ENCODE measurements at regions not wholly inside any gene's neighbourhood (a gene's known extent, or its start where the extent isn't known, plus 50 kb on each side); places are given as distances from the start of the nearest gene placed in this dataset.

- Histone ChIP-seq H3K4me3 (ENCODE audit: low read length) (no peak overlapping the region), H3K36me3 (ENCODE audit: control insufficient read depth, insufficient read depth, low read length) (no peaks in the 10 kb centered on the region), H3K27me3 (ENCODE audit: control insufficient read depth, insufficient read depth, low read length) (no peaks in the 10 kb centered on the region), H3K9me3 (ENCODE audit: control insufficient read depth, insufficient read depth, low read length) (peaks cover 4% of the 10 kb centered on the region), H3K27ac (ENCODE audit: low read length) (no peak overlapping the region), H3K4me1 (ENCODE audit: control insufficient read depth, insufficient read depth, low read length) (no peaks in the 10 kb centered on the region)
- Mint-ChIP-seq H3K27ac (no peak overlapping the region), H3K4me3 (no peak overlapping the region), H3K4me1 (no peaks in the 10 kb centered on the region), H3K27me3 (ENCODE audit: low read depth in 2 of 2) (no peaks in the 10 kb centered on the region), H3K9me3 (peaks cover 11 to 19% of the 10 kb centered on the region in 2 donors), H3K36me3 (peaks cover 10% of the 10 kb centered on the region)
- intact Hi-C loops (cut with micrococcal nuclease), result no loop called here
- TF ChIP-seq CTCF (IDR thresholded peaks at IDR 0.05), result no peak
- DNase-seq (no peak), ATAC-seq (no peak)
These were observed 1749.1 kb upstream of the SEL1L start for GRCh38 chr14:83282706-83283105.

DNA sequence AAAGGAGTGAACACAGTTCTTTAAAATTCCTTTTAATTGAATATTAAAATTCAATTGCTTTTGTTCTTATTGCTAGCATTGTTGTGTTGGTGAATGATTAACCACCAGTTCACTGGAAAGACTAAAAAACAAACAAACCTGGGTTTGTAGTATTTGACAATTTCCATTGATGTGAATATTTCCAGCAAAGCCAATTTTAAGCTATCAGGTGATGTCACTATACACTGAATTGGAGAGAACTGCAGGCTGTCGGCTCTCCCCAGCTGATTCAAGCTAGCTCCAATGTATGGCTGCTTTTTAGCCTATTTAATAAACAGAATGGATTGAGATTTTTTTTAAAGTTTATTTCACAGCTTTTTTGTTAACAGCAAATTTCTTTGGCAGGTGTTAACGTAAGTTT is 1753.6 kb upstream of the SEL1L start:
- Mint-ChIP-seq H3K4me1 (no peaks in the 10 kb centered on the region), H3K9me3 (peaks cover 11 to 16% of the 10 kb centered on the region in 2 donors), H3K27ac (no peak overlapping the region), H3K4me3 (no peak overlapping the region), H3K27me3 (ENCODE audit: low read depth in 2 of 2) (no peaks in the 10 kb centered on the region), H3K36me3 (peaks cover 15% of the 10 kb centered on the region)
- H3K36me3 ChIP-seq (ENCODE audit: control insufficient read depth, insufficient read depth, low read length), result no peaks in the 10 kb centered on the region
- TF ChIP-seq CTCF (IDR thresholded peaks at IDR 0.05), result no peak
- intact Hi-C loops (cut with micrococcal nuclease), result no loop called here
- H3K9me3 ChIP-seq (ENCODE audit: control insufficient read depth, insufficient read depth, low read length), result peaks cover 4% of the 10 kb centered on the region
- WGBS (ENCODE audit: insufficient coverage), result 100% methylated on average over 1 of the region's 2 CpGs
- H3K4me1 ChIP-seq (ENCODE audit: control insufficient read depth, insufficient read depth, low read length), result no peaks in the 10 kb centered on the region
- ATAC-seq (no peak), DNase-seq (no peak)
- no peak overlapping the region for H3K4me3 ChIP-seq (ENCODE audit: low read length)
- no peaks in the 10 kb centered on the region for H3K27me3 ChIP-seq (ENCODE audit: control insufficient read depth, insufficient read depth, low read length)
- H3K27ac ChIP-seq (ENCODE audit: low read length), result no peak overlapping the region

DNA sequence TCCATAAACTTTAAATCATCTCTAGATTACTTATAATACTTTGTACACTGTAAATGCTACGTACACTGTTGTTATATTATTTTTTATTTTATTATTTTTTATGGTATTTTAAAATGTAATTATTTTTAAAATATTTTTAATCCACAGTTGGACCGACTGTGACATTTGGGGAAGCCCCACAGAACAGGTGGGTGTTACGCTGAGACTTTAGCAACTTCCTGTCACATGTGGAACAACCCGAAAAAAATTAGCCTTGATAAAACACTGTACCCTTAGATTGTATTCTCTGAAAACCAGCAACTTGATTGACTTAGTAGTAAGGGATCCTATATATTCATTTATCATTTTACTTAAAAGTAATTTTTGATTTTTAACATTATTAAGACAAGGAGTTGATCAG is 1755.7 kb upstream of the SEL1L start:
- H3K4me3 Mint-ChIP-seq, result no peak overlapping the region
- peaks cover 5% of the 10 kb centered on the region for H3K36me3 Mint-ChIP-seq
- Histone ChIP-seq H3K4me3 (ENCODE audit: low read length) (no peak overlapping the region), H3K36me3 (ENCODE audit: control insufficient read depth, insufficient read depth, low read length) (no peaks in the 10 kb centered on the region), H3K27ac (ENCODE audit: low read length) (no peak overlapping the region), H3K27me3 (ENCODE audit: control insufficient read depth, insufficient read depth, low read length) (no peaks in the 10 kb centered on the region), H3K4me1 (ENCODE audit: control insufficient read depth, insufficient read depth, low read length) (no peaks in the 10 kb centered on the region), H3K9me3 (ENCODE audit: control insufficient read depth, insufficient read depth, low read length) (peaks cover 4% of the 10 kb centered on the region)
- H3K9me3 Mint-ChIP-seq, result peaks cover 16 to 20% of the 10 kb centered on the region in 2 donors
- H3K27me3 Mint-ChIP-seq (ENCODE audit: low read depth in 2 of 2), result no peaks in the 10 kb centered on the region
- no peak overlapping the region for H3K27ac Mint-ChIP-seq
- no peaks in the 10 kb centered on the region for H3K4me1 Mint-ChIP-seq
- TF ChIP-seq CTCF (IDR thresholded peaks at IDR 0.05), result no peak
- DNase-seq (no peak), ATAC-seq (no peak)
- intact Hi-C loops (cut with micrococcal nuclease), result no loop called here
- WGBS (ENCODE audit: insufficient coverage), result 0% methylated on average over 2 of the region's 4 CpGs

GRCh38 chr14:83289896-83290295 is 1756.2 kb upstream of the SEL1L start:
- Mint-ChIP-seq H3K4me3 (no peak overlapping the region), H3K27ac (no peak overlapping the region), H3K27me3 (ENCODE audit: low read depth in 2 of 2) (no peaks in the 10 kb centered on the region), H3K4me1 (no peaks in the 10 kb centered on the region), H3K36me3 (peaks cover 8% of the 10 kb centered on the region), H3K9me3 (peaks cover 16 to 20% of the 10 kb centered on the region in 2 donors)
- H3K27me3 ChIP-seq (ENCODE audit: control insufficient read depth, insufficient read depth, low read length), result no peaks in the 10 kb centered on the region
- H3K4me1 ChIP-seq (ENCODE audit: control insufficient read depth, insufficient read depth, low read length), result no peaks in the 10 kb centered on the region
- peaks cover 4% of the 10 kb centered on the region for H3K9me3 ChIP-seq (ENCODE audit: control insufficient read depth, insufficient read depth, low read length)
- intact Hi-C loops (cut with micrococcal nuclease), result no loop called here
- no peaks in the 10 kb centered on the region for H3K36me3 ChIP-seq (ENCODE audit: control insufficient read depth, insufficient read depth, low read length)
- no peak for DNase-seq
- ATAC-seq, result no peak
- no peak for TF ChIP-seq CTCF (IDR thresholded peaks at IDR 0.05)
- no peak overlapping the region for H3K27ac ChIP-seq (ENCODE audit: low read length)
- no peak overlapping the region for H3K4me3 ChIP-seq (ENCODE audit: low read length)
- no CpG with 5 or more reads among the region's 1 CpG for WGBS (ENCODE audit: insufficient coverage)

All from natural killer cell (primary cell).